RWPE2 (cell line): ENCODE measurements at regions not wholly inside any gene's neighbourhood (a gene's known extent, or its start where the extent isn't known, plus 50 kb on each side); places are given as distances from the start of the nearest gene placed in this dataset.

Experiments
- ATAC-seq: fragments of 200-7000 bp; cut with Tn5 transposase; 3 replicates; pipeline ENCODE4 v1.9.1; 2021; ENCODE audit warnings: low read depth
- DNase-seq: peaks from one replicate; pipeline ENCODE4 v3.0.0-alpha.2; 2020; ENCODE audit warnings: low spot score
- H3K27ac ChIP-seq: fragments of 450-650 bp; 2 replicates; pipeline ENCODE4 v1.5.1; 2017; ENCODE audit warnings: mild to moderate bottlenecking; ENCODE audit not compliant: poor library complexity, severe bottlenecking
- H3K27me3 ChIP-seq: fragments of 250-450 bp; sonication (Bioruptor Pico); 2 replicates; pipeline ENCODE4 v1.5.1; 2021; ENCODE audit warnings: mild to moderate bottlenecking, moderate library complexity; ENCODE audit not compliant: insufficient read depth, poor library complexity, severe bottlenecking
- H3K36me3 ChIP-seq: fragments of 250-450 bp; sonication (Bioruptor Pico); 2 replicates; pipeline ENCODE4 v1.5.1; 2020; ENCODE audit warnings: low read depth, mild to moderate bottlenecking, moderate library complexity
- H3K4me1 ChIP-seq: fragments of 250-450 bp; sonication (Bioruptor Pico); 2 replicates; pipeline ENCODE4 v1.5.1; 2021; ENCODE audit warnings: mild to moderate bottlenecking, moderate library complexity; ENCODE audit not compliant: insufficient read depth, poor library complexity, severe bottlenecking
- H3K4me3 ChIP-seq: fragments of 250-450 bp; sonication (Bioruptor Pico); 2 replicates; pipeline ENCODE4 v1.5.1; 2021; ENCODE audit warnings: mild to moderate bottlenecking, moderate library complexity; ENCODE audit not compliant: severe bottlenecking
- H3K9me3 ChIP-seq: fragments of 250-450 bp; sonication (Bioruptor Pico); 2 replicates; pipeline ENCODE4 v1.5.1; 2021; ENCODE audit warnings: mild to moderate bottlenecking, moderate library complexity; ENCODE audit not compliant: severe bottlenecking
- TF ChIP-seq, protein P1 (sequence below): fragments of 450-650 bp; IDR thresholded peaks from one replicate; pipeline ENCODE4 v1.5.1; 2017; ENCODE audit warnings: mild to moderate bottlenecking, moderate library complexity; ENCODE audit not compliant: poor library complexity, severe bottlenecking

DNA sequence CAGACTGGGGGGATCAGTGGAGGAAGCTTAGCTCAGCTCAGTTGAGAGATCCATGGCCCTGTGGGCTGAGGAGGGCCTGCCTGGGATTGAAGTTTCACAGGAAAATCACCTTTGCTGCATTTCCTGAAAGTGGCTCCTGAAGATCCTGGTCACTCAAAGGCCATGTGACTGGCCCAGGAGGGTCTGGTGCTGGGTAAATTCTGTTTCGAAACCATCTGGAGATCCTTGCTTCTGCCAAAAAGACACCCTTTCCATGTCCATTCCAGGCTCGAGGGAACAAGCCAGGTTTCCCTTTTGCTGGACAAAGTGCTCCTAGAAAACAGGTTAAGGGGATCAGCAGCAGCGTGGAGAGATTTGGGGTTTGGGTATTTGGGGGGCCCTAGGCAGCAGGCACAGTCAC, 293.3 kb downstream of the ZNF536 start:
- ATAC-seq, result no peak
- TF ChIP-seq, protein P1, sequence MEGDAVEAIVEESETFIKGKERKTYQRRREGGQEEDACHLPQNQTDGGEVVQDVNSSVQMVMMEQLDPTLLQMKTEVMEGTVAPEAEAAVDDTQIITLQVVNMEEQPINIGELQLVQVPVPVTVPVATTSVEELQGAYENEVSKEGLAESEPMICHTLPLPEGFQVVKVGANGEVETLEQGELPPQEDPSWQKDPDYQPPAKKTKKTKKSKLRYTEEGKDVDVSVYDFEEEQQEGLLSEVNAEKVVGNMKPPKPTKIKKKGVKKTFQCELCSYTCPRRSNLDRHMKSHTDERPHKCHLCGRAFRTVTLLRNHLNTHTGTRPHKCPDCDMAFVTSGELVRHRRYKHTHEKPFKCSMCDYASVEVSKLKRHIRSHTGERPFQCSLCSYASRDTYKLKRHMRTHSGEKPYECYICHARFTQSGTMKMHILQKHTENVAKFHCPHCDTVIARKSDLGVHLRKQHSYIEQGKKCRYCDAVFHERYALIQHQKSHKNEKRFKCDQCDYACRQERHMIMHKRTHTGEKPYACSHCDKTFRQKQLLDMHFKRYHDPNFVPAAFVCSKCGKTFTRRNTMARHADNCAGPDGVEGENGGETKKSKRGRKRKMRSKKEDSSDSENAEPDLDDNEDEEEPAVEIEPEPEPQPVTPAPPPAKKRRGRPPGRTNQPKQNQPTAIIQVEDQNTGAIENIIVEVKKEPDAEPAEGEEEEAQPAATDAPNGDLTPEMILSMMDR, result no peak
- H3K27ac ChIP-seq, result no peak overlapping the region
- H3K4me3 ChIP-seq, result no peak overlapping the region
- peaks cover 9% of the 10 kb centered on the region for H3K27me3 ChIP-seq
- no peaks in the 10 kb centered on the region for H3K9me3 ChIP-seq
- H3K4me1 ChIP-seq, result no peaks in the 10 kb centered on the region
- DNase-seq, result no peak
- no peaks in the 10 kb centered on the region for H3K36me3 ChIP-seq

DNA sequence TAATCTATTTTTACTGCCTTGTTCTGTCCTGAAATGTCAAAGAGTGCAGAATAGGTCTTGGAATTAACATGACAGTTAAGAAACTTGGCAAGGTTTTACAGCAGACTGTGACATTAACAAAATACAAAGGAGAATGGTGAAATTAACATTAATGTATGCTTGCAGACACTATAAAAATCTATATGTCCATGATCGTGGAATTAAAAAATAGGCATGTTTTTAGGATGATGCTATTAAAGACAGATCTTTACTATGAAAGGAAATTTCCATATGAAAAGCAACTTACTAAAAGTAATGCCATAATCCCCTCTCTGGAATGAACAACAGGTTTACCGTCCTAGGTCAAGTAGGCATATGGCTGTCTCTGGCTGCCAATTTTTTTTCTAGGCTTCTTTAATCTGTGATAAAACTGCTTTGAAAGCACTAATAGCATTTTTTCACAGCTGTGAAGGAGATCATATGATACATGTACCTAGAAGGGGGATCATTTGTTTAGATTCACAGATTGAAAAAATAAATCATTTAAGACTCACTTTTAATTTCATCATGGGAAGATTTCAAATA, 291.5 kb downstream of the ZNF536 start:
- TF ChIP-seq, protein P1, result no peak
- no peaks in the 10 kb centered on the region for H3K4me1 ChIP-seq
- DNase-seq, result no peak
- H3K27me3 ChIP-seq, result peaks cover 2% of the 10 kb centered on the region
- H3K27ac ChIP-seq, result no peak overlapping the region
- no peak for ATAC-seq
- no peaks in the 10 kb centered on the region for H3K36me3 ChIP-seq
- no peaks in the 10 kb centered on the region for H3K9me3 ChIP-seq
- H3K4me3 ChIP-seq, result no peak overlapping the region

DNA sequence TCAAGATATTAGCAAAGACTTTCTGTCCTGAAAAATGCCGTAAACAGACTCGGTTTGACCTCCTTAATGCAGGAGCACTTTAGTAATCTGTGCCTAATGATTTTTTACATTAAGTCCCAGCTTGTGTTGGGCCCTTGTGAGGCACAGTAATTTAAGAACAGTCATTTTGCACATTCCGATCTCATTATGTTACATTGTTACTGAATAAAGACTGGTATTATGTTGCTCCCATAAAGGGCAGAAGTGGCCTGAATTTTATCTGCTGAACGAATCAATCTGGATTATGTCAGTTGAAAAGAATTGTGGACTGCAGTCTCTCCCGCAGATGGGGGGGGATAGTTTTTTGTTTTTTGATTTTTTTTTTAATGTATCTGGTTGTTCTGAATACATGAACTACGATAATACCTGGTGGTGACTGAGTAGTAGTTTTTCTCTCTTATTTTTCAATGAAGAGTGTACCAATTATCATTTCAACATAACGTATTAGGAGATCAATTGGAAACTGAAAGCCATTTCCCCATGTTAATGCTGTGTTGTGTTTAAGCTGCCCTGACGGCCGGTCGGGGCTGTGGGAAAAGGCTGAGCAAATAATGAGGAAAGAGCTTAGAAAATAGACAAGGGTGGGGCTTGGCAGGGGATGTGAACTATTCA, 290.2 kb downstream of the ZNF536 start:
- no peaks in the 10 kb centered on the region for H3K27me3 ChIP-seq
- no peaks in the 10 kb centered on the region for H3K9me3 ChIP-seq
- DNase-seq (no peak), ATAC-seq (peak; percentile 27; the same call in 1 of the 3 replicates)
- TF ChIP-seq, protein P1, result no peak
- H3K36me3 ChIP-seq, result no peaks in the 10 kb centered on the region
- H3K4me1 ChIP-seq, result no peaks in the 10 kb centered on the region
- no peak overlapping the region for H3K4me3 ChIP-seq
- no peak overlapping the region for H3K27ac ChIP-seq

DNA sequence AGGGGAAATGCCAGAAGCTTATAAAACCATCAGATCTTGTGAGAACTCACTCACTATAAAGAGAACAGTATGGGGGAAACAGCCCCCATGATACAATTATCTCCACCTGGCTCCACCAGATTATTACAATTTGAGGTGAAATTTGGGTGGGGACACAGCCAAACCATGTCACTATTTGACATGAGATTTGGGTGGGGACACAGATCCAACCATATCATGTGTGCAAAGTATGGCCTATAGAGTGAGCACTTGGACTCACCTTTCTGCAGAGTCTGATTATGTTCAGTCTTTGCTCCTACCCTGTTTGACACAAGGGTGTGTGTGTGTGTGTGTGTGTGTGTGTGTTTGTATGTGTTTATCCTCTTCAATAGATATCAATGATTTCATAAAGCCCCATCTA, 287.5 kb downstream of the ZNF536 start:
- Histone ChIP-seq H3K36me3 (no peaks in the 10 kb centered on the region), H3K4me1 (no peaks in the 10 kb centered on the region), H3K27me3 (peaks cover 6% of the 10 kb centered on the region), H3K27ac (no peak overlapping the region), H3K9me3 (no peaks in the 10 kb centered on the region), H3K4me3 (no peak overlapping the region)
- DNase-seq (no peak), ATAC-seq (no peak)
- TF ChIP-seq, protein P1, result no peak

DNA sequence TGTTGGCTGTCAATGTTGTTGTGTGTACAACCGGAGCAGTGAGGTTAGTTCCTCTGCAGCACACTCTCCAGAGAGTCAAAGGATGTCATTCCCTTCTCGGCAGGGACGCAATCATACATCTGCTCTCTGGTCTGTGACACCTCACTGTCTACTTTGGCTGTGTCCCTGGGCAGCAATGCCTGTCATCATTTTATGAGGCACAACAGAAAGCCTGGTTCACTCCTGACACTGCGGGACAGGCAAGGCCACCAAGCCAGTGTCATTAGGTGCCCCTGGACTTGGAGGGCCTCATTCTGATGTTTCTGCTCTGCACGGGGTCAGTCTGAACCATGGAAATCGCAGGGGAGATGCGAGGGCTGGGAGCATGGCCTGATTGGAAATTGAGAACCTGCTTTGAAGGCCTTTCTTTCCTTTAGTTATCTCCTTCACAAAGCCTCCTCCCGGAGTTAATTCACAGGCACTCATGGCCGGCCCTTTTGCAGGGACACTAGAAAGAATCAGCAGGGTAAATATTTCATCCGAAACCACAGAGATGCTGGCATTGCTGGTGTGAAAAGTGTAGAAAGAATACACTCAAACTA, 284.4 kb downstream of the ZNF536 start:
- Histone ChIP-seq H3K27me3 (peaks cover 6% of the 10 kb centered on the region), H3K9me3 (no peaks in the 10 kb centered on the region), H3K4me3 (no peak overlapping the region), H3K4me1 (no peaks in the 10 kb centered on the region), H3K36me3 (no peaks in the 10 kb centered on the region), H3K27ac (no peak overlapping the region)
- ATAC-seq (no peak), DNase-seq (no peak)
- TF ChIP-seq, protein P1, result no peak
